K562 (cell line): ENCODE measurements at regions not wholly inside any gene's neighbourhood (a gene's known extent, or its start where the extent isn't known, plus 50 kb on each side); places are given as distances from the start of the nearest gene placed in this dataset.

Experiments used
- ATAC-seq: fragments of 200-7000 bp; cut with Tn5 transposase; 3 replicates; pipeline ENCODE4 v1.9.1; 2020; ENCODE audit warnings: moderate library complexity
- BruUV-seq: library from RNA; stranded (reverse); fragments of 400-500 nt; replicated peaks from 2 replicates; lab custom pipeline; 2021; lab: Mats Ljungman, UMichigan
- CTCF ChIA-PET: fragments of 300-600 bp; formaldehyde crosslinking; extraction: SDS; loops from one replicate; lab custom pipeline; 2021; ENCODE audit warnings: low intra/inter-chr PET ratio; lab: Yijun Ruan, JAX
- POLR2A ChIA-PET: fragments of 300-600, 350-650 bp; sonication (Branson Sonifier 250); formaldehyde crosslinking; extraction: SDS; loops from one replicate; lab custom pipeline; 2021; ENCODE audit warnings: antibody characterized with exemption, inconsistent platforms; lab: Yijun Ruan, JAX
- DNase-seq, 4 experiments: peaks; one replicate each; pipeline versions ENCODE4 v3.0.0 to v3.0.0-alpha.2; 2011 to 2018; ENCODE audit warnings: low spot score in 3 of 4, mixed read lengths in 3 of 4; ENCODE audit errors: extremely low read depth in 1 of 4
- FAIRE-seq: peaks from 2 replicates; lab custom pipeline; 2011; peaks lifted over from hg19 to GRCh38; lab: Jason Lieb, UNC
- H2AFZ ChIP-seq: 2 replicates; pipeline ENCODE4 v1.6.0; 2011; ENCODE audit warnings: low read depth, low read length, control low read depth, inconsistent platforms
- H3K27ac ChIP-seq: fragments of 200-600 bp; 3 replicates; pipeline ENCODE4 v1.8.0; 2011; ENCODE audit warnings: low read depth, mild to moderate bottlenecking, control low read depth, inconsistent platforms, low read length, moderate library complexity, mixed read lengths; ENCODE audit errors: extremely low read depth
- H3K27me3 ChIP-seq, 2 experiments: fragments of 300-600 bp in 1 of 2; 2 replicates in 1 of 2; 3 replicates in 1 of 2; pipeline versions ENCODE4 v1.6.0 to v1.8.0; 2011; ENCODE audit warnings: inconsistent platforms in 2 of 2, low read length in 2 of 2, mild to moderate bottlenecking in 1 of 2, mixed read lengths in 1 of 2, moderate library complexity in 1 of 2; ENCODE audit not compliant: control insufficient read depth in 2 of 2, insufficient read depth in 2 of 2
- H3K36me3 ChIP-seq: fragments of 300-600 bp; 3 replicates; pipeline ENCODE4 v1.8.0; 2011; ENCODE audit warnings: mild to moderate bottlenecking, low read length, inconsistent platforms; ENCODE audit not compliant: control insufficient read depth, insufficient read depth
- H3K4me1 ChIP-seq, 2 experiments: fragments of 200-600 bp in 1 of 2; replicated peaks in 1 of 2; 2 replicates in 1 of 2; 3 replicates in 1 of 2; pipeline versions ENCODE4 v1.5.1 to v1.8.0; 2011; ENCODE audit warnings: inconsistent platforms in 2 of 2, low read length in 2 of 2, mild to moderate bottlenecking in 1 of 2, mixed read lengths in 1 of 2, moderate library complexity in 1 of 2; ENCODE audit not compliant: control insufficient read depth in 2 of 2, insufficient read depth in 2 of 2
- H3K4me2 ChIP-seq: 2 replicates; pipeline ENCODE4 v1.6.1; 2011; ENCODE audit warnings: low read length, control low read depth, inconsistent platforms, mixed read lengths; ENCODE audit not compliant: insufficient read depth
- H3K4me3 ChIP-seq: fragments of 200-600 bp; sonication (generic), shearing (Covaris generic); 2 replicates; pipeline ENCODE4 v1.5.1; 2016; ENCODE audit warnings: control low read depth, inconsistent platforms
- H3K79me2 ChIP-seq: fragments of 200-600 bp; 3 replicates; pipeline ENCODE4 v1.8.0; 2011; ENCODE audit warnings: low read length, inconsistent platforms; ENCODE audit not compliant: control insufficient read depth, insufficient read depth
- H3K9ac ChIP-seq, 2 experiments: 2 replicates each; pipeline versions ENCODE4 v1.6.0 to v1.6.1; 2011; ENCODE audit warnings: low read depth in 2 of 2, low read length in 2 of 2, control low read depth in 1 of 2, inconsistent platforms in 1 of 2, mild to moderate bottlenecking in 1 of 2, mixed read lengths in 1 of 2; ENCODE audit not compliant: insufficient read depth in 1 of 2
- H3K9me1 ChIP-seq: one replicate; pipeline ENCODE4 v1.6.0; 2011; ENCODE audit warnings: inconsistent platforms, mild to moderate bottlenecking, low read length, moderate library complexity; ENCODE audit not compliant: control insufficient read depth, insufficient read depth
- H3K9me3 ChIP-seq: replicated peaks from 2 replicates; pipeline ENCODE4 v1.5.1; 2011; ENCODE audit warnings: low read depth, low read length, inconsistent platforms; ENCODE audit not compliant: control insufficient read depth, insufficient read depth
- H4K20me1 ChIP-seq: replicated peaks from 2 replicates; pipeline ENCODE4 v1.6.1; 2011; ENCODE audit warnings: low read length, inconsistent platforms, mixed read lengths; ENCODE audit not compliant: control insufficient read depth, insufficient read depth
- ETV5 ChIP-seq: sonication (generic); formaldehyde crosslinking; IDR thresholded peaks from 2 replicates; pipeline ENCODE4 v1.4.0; 2020; ENCODE audit warnings: low read depth, mild to moderate bottlenecking, missing genetic modification reagents
- GATAD2B ChIP-seq: fragments of 450-650 bp; IDR thresholded peaks from 2 replicates; pipeline ENCODE4 v1.6.1; 2017; ENCODE audit warnings: mild to moderate bottlenecking, borderline replicate concordance
- MGA ChIP-seq: fragments of 450-650 bp; IDR thresholded peaks from 2 replicates; pipeline ENCODE4 v1.6.1; 2016; ENCODE audit warnings: mild to moderate bottlenecking, moderate library complexity
- PHF21A ChIP-seq: fragments of 450-650 bp; IDR thresholded peaks from 2 replicates; pipeline ENCODE4 v1.6.1; 2017; ENCODE audit warnings: low read depth, borderline replicate concordance
- ZBTB11 ChIP-seq, 3 experiments: fragments of 200-800 bp in 1 of 3; fragments of 250-450 bp in 1 of 3; fragments of 450-650 bp in 1 of 3; sonication (Bioruptor Pico) in 1 of 3; sonication (Bioruptor generic) in 1 of 3; formaldehyde crosslinking in 1 of 3; IDR thresholded peaks; 2 replicates each; pipeline versions ENCODE4 v1.6.1 to v1.8.0; 2016 to 2022; ENCODE audit warnings: mild to moderate bottlenecking in 2 of 3, missing genetic modification characterization in 2 of 3, missing compliant biosample characterization in 1 of 3, moderate library complexity in 1 of 3
- WGBS: fragments of 100-300 bp; shearing (Covaris generic); methylation state at CpG from one replicate; pipeline ENCODE4 v1.1.6; 2016; ENCODE audit warnings: low coverage, mixed read lengths; ENCODE audit not compliant: insufficient coverage; ENCODE audit errors: missing lambda C conversion rate; 5-methylcytosine and 5-hydroxymethylcytosine counted together
- in situ Hi-C: fragments of 300-500 bp; cut with MboI; formaldehyde crosslinking; loops from 4 replicates; pipeline ENCODE4 v1.15.0; 2018; ENCODE audit warnings: inconsistent platforms, mixed read lengths
- intact Hi-C: fragments of 100-400 bp; cut with micrococcal nuclease; formaldehyde crosslinking; loops from 2 replicates; pipeline ENCODE4 v1.14.2; 2022
- TF ChIP-seq, protein P1 (sequence below), 2 experiments: fragments of 250-450 bp in 1 of 2; fragments of 450-650 bp in 1 of 2; sonication (Bioruptor Pico) in 1 of 2; IDR thresholded peaks; 2 replicates each; pipeline versions ENCODE4 v1.6.1 to v1.8.0; 2016 to 2021; ENCODE audit warnings: mild to moderate bottlenecking in 2 of 2, moderate library complexity in 2 of 2, missing compliant biosample characterization in 1 of 2, missing genetic modification characterization in 1 of 2

- ChIA-PET POLR2A (no interaction called here), CTCF (no interaction called here)
- no peak overlapping the region for H3K27ac ChIP-seq
- no peak overlapping the region for H3K4me3 ChIP-seq
- no peak overlapping the region for H3K9ac ChIP-seq
- no peaks in the 10 kb centered on the region for H3K36me3 ChIP-seq
- FAIRE-seq (no peak), DNase-seq (no peak), ATAC-seq (no peak)
- no peak overlapping the region for H2AFZ ChIP-seq
- H3K9me1 ChIP-seq, result no peaks in the 10 kb centered on the region
- no peaks in the 10 kb centered on the region for H3K79me2 ChIP-seq
- H3K4me1 ChIP-seq, result no peaks in the 10 kb centered on the region
- in situ Hi-C loops (no loop called here), intact Hi-C loops (no loop called here)
- H3K27me3 ChIP-seq, result no peaks in the 10 kb centered on the region
- WGBS, result 0% methylated on average over 6 of the region's 6 CpGs
- H3K4me2 ChIP-seq, result no peak overlapping the region
- H4K20me1 ChIP-seq, result no peaks in the 10 kb centered on the region
- H3K9me3 ChIP-seq, result no peaks in the 10 kb centered on the region
- no TSS peak for BruUV-seq
- no peak for TF ChIP-seq PHF21A
- TF ChIP-seq, protein P1, sequence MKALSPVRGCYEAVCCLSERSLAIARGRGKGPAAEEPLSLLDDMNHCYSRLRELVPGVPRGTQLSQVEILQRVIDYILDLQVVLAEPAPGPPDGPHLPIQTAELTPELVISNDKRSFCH (CRISPR knock-in tag; IDR thresholded peaks at IDR 0.05), result no peak
- TF ChIP-seq, protein P1 (tag; IDR thresholded peaks at IDR 0.05), result no peak
- TF ChIP-seq MGA, result no peak
- TF ChIP-seq ETV5 (CRISPR knock-in tag), result no peak
- TF ChIP-seq GATAD2B, result no peak
- no peak for TF ChIP-seq ZBTB11 (CRISPR knock-in tag; IDR thresholded peaks at IDR 0.05)
Measured at GRCh38 chr14:43539210-43539609, 967.9 kb downstream of the FSCB start.
